ENCODE measurements at regions not wholly inside any gene's neighbourhood (a gene's known extent, or its start where the extent isn't known, plus 50 kb on each side); places are given as distances from the start of the nearest gene placed in this dataset.

DNA sequence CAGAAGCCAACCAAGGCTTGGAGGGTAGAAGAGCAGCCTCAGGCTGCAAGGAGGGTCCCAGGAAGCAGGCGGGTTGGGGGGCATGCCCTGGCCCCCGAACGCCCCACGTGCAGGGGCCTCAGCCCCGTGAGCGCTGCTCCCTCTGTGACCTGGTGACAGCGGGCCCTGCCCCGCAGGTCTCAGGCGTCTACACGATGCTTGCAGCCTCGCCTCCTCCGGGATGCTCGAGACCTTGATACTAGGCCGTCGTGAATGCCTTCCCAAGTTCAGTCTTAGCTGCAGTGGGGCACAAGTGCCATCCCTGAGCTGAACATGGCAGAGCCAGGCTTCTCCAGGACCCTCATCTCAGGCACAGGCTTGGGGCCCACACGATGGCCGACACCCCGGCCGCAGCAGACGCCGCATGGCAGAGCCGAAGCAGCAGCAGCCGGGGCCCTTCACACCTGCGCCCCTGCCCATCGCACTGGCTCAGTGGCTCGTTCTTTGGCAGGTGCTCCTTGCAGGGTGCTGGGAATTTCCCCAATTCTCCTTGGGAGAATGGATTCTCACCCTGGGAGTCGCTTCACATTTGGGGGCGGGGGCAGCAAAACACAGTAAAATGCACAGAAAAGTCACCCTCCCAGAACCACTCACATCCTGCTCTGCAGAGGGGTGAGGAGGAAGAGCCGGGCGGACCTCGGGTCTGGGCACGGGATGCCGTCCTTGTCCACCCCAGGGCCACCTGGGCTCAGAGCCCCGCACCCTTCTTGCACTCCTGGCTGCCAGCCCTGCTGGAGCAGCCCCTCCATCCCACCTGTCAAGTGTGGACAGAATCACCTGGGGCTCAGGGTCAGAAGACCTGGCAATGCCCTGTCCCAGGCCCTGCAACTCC is 161.8 kb downstream of the DLL1 start:
- H3K9ac ChIP-seq (replicated peaks; ENCODE audit: extremely low read depth, insufficient read depth, low read length) = no peak overlapping the region
- TF ChIP-seq, protein P1, sequence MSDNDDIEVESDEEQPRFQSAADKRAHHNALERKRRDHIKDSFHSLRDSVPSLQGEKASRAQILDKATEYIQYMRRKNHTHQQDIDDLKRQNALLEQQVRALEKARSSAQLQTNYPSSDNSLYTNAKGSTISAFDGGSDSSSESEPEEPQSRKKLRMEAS (IDR thresholded peaks at IDR 0.05; ENCODE audit: insufficient read depth, insufficient read length) = no peak
- TF ChIP-seq FOS (IDR thresholded peaks at IDR 0.05; ENCODE audit: borderline replicate concordance, insufficient read depth, low read length) = no peak
- no peaks in the 10 kb centered on the region for H3K27me3 ChIP-seq (ENCODE audit: control insufficient read depth in 2 of 2, insufficient read depth in 2 of 2, low read length in 2 of 2)
- CTCF ChIA-PET = no interaction called here
- no peaks in the 10 kb centered on the region for H3K4me1 ChIP-seq (ENCODE audit: control insufficient read depth, extremely low read depth, insufficient read depth, low read length)
- intact Hi-C loops (cut with micrococcal nuclease) = no loop called here
- no peaks in the 10 kb centered on the region for H3K9me3 ChIP-seq (replicated peaks; ENCODE audit: control insufficient read depth, insufficient read depth, low read length)
- no peak overlapping the region for H3K4me2 ChIP-seq (ENCODE audit: insufficient read depth, low read length)
- no peak overlapping the region for H2AFZ ChIP-seq (ENCODE audit: low read depth, low read length)
- no peaks in the 10 kb centered on the region for H3K79me2 ChIP-seq (ENCODE audit: control insufficient read depth, insufficient read depth, low read length)
- no peaks in the 10 kb centered on the region for H3K9me1 ChIP-seq (replicated peaks; ENCODE audit: control insufficient read depth, extremely low read depth, insufficient read depth, low read length)
- dilution Hi-C loops (cut with MboI; ENCODE audit: extremely low pct_ligation_motif_present, low sequenced_read_pairs) = no loop called here
- POLR2A ChIA-PET = no interaction called here
- no peaks in the 10 kb centered on the region for H4K20me1 ChIP-seq (replicated peaks; ENCODE audit: control insufficient read depth, extremely low read depth, insufficient read depth, low read length)
- BruUV-seq (replicated peaks) = no TSS peak
- H3K4me3 ChIP-seq (replicated peaks in 1 of 3; ENCODE audit: insufficient read depth in 1 of 3, low read depth in 1 of 3, low read length in 3 of 3) = no peak overlapping the region
- H3K36me3 ChIP-seq (ENCODE audit: control insufficient read depth in 2 of 2, extremely low read depth in 1 of 2, insufficient read depth in 2 of 2, low read length in 2 of 2) = no peaks in the 10 kb centered on the region
- no peak for DNase-seq (ENCODE audit: low read depth, low spot score)
- FAIRE-seq = no peak
- H3K27ac ChIP-seq (ENCODE audit: insufficient read depth, low read depth, low read length) = no peak overlapping the region

DNA sequence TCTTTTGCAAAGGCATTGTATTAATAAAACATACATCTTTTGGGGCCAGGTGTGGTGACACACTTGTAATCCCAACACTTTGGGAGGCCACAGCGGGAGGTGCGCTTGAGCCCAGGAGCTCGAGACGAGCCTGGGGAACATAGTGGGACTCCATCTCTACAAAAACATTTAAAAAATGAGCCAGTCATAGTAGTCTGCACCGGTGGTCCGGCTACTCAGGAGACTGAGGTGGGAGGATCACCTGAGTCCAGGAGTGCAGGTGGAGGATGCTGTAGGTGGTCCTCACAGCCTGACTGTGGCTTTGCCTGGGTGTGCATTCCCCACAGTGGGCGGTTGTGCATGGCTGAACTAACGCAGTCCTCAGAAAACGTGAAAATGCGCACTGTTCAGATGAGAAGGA is 162.5 kb downstream of the DLL1 start:
- FAIRE-seq = no peak
- TF ChIP-seq, protein P1 (IDR thresholded peaks at IDR 0.05; ENCODE audit: insufficient read depth, insufficient read length) = no peak
- TF ChIP-seq GATA2 (IDR thresholded peaks at IDR 0.05; ENCODE audit: insufficient read depth, insufficient read length, low read depth, low read length) = no peak
- Histone ChIP-seq H3K9ac (replicated peaks; ENCODE audit: extremely low read depth, insufficient read depth, low read length) (no peak overlapping the region), H3K4me2 (ENCODE audit: insufficient read depth, low read length) (no peak overlapping the region), H3K4me1 (ENCODE audit: control insufficient read depth, extremely low read depth, insufficient read depth, low read length) (no peaks in the 10 kb centered on the region), H3K79me2 (ENCODE audit: control insufficient read depth, insufficient read depth, low read length) (no peaks in the 10 kb centered on the region), H3K9me3 (replicated peaks; ENCODE audit: control insufficient read depth, insufficient read depth, low read length) (no peaks in the 10 kb centered on the region), H2AFZ (ENCODE audit: low read depth, low read length) (no peak overlapping the region), H3K27me3 (ENCODE audit: control insufficient read depth in 2 of 2, insufficient read depth in 2 of 2, low read length in 2 of 2) (no peaks in the 10 kb centered on the region), H3K9me1 (replicated peaks; ENCODE audit: control insufficient read depth, extremely low read depth, insufficient read depth, low read length) (no peaks in the 10 kb centered on the region), H3K27ac (ENCODE audit: insufficient read depth, low read depth, low read length) (no peak overlapping the region), H4K20me1 (replicated peaks; ENCODE audit: control insufficient read depth, extremely low read depth, insufficient read depth, low read length) (no peaks in the 10 kb centered on the region), H3K36me3 (ENCODE audit: control insufficient read depth in 2 of 2, extremely low read depth in 1 of 2, insufficient read depth in 2 of 2, low read length in 2 of 2) (no peaks in the 10 kb centered on the region), H3K4me3 (replicated peaks in 1 of 3; ENCODE audit: insufficient read depth in 1 of 3, low read depth in 1 of 3, low read length in 3 of 3) (no peak overlapping the region)
- dilution Hi-C loops (cut with MboI; ENCODE audit: extremely low pct_ligation_motif_present, low sequenced_read_pairs) (no loop called here), intact Hi-C loops (cut with micrococcal nuclease) (no loop called here)
- no TSS peak for BruUV-seq (replicated peaks)
- POLR2A ChIA-PET = no interaction called here
- no peak for DNase-seq (ENCODE audit: low read depth, low spot score)
- CTCF ChIA-PET = interaction anchor here (1.0 kb wide), 1 partner anchor 296 kb away, joined by 6 read pairs; no protein-coding TSS in a partner anchor
